HepG2 (cell line): ENCODE measurements at regions not wholly inside any gene's neighbourhood (a gene's known extent, or its start where the extent isn't known, plus 50 kb on each side); places are given as distances from the start of the nearest gene placed in this dataset.

Source experiments
- ATAC-seq: fragments of 200-7000 bp; cut with Tn5 transposase; 3 replicates; pipeline ENCODE4 v1.9.1; 2020; ENCODE audit warnings: mild to moderate bottlenecking, moderate library complexity
- BruUV-seq: library from RNA; stranded (reverse); fragments of 400-500 nt; replicated peaks from 2 replicates; lab custom pipeline; 2021; lab: Mats Ljungman, UMichigan
- CTCF ChIA-PET: fragments of 300-600 bp; formaldehyde crosslinking; extraction: SDS; loops from one replicate; lab custom pipeline; 2021; ENCODE audit warnings: low total read pairs, inconsistent platforms, low intra/inter-chr PET ratio; lab: Yijun Ruan, JAX
- POLR2A ChIA-PET: fragments of 350-600 bp; sonication (Branson Sonifier 250); formaldehyde crosslinking; loops from one replicate; lab custom pipeline; 2020; ENCODE audit warnings: antibody characterized with exemption, inconsistent platforms; lab: Yijun Ruan, JAX
- DNase-seq: peaks from one replicate; pipeline ENCODE4 v3.0.0-alpha.2; 2015; ENCODE audit warnings: low spot score
- FAIRE-seq: peaks from 3 replicates; lab custom pipeline; 2011; peaks lifted over from hg19 to GRCh38; lab: Jason Lieb, UNC
- H2AFZ ChIP-seq: one replicate; pipeline ENCODE4 v1.6.1; 2011; ENCODE audit warnings: low read length, inconsistent platforms
- H3K27ac ChIP-seq: fragments of 300-600 bp; 3 replicates; pipeline ENCODE4 v1.8.0; 2011; ENCODE audit warnings: mixed run types, mild to moderate bottlenecking, mixed read lengths, low read length, inconsistent platforms; ENCODE audit not compliant: insufficient read depth; ENCODE audit errors: extremely low read length
- H3K27me3 ChIP-seq, 2 experiments: fragments of 200-600 bp in 1 of 2; 2 replicates in 1 of 2; 3 replicates in 1 of 2; pipeline versions ENCODE4 v1.6.0 to v1.8.0; 2011; ENCODE audit warnings: low read length in 2 of 2, mild to moderate bottlenecking in 2 of 2, moderate library complexity in 2 of 2, inconsistent platforms in 1 of 2; ENCODE audit not compliant: insufficient read depth in 2 of 2, control insufficient read depth in 1 of 2
- H3K36me3 ChIP-seq, 2 experiments: fragments of 200-600 bp in 1 of 2; replicated peaks in 1 of 2; 2 replicates in 1 of 2; 3 replicates in 1 of 2; pipeline versions ENCODE4 v1.5.1 to v1.8.0; 2011; ENCODE audit warnings: low read length in 2 of 2, inconsistent platforms in 1 of 2; ENCODE audit not compliant: insufficient read depth in 2 of 2, control insufficient read depth in 1 of 2
- H3K4me1 ChIP-seq: 2 replicates; pipeline ENCODE4 v1.5.1; 2012; ENCODE audit warnings: low read length, inconsistent platforms; ENCODE audit not compliant: insufficient read depth
- H3K4me2 ChIP-seq: 2 replicates; pipeline ENCODE4 v1.6.0; 2011; ENCODE audit warnings: low read depth, low read length, inconsistent platforms
- H3K4me3 ChIP-seq, 3 experiments: fragments of 200-600 bp in 1 of 3; sonication (generic), shearing (Covaris generic) in 1 of 3; replicated peaks in 1 of 3; 2 replicates each; pipeline ENCODE4 v1.5.1; 2011 to 2016; ENCODE audit warnings: low read length in 3 of 3, inconsistent platforms in 2 of 3, low read depth in 2 of 3, mild to moderate bottlenecking in 2 of 3, control low read depth in 1 of 3, mixed read lengths in 1 of 3; ENCODE audit not compliant: insufficient read depth in 1 of 3
- H3K79me2 ChIP-seq: one replicate; pipeline ENCODE4 v1.6.1; 2011; ENCODE audit warnings: low read length, inconsistent platforms; ENCODE audit not compliant: insufficient read depth
- H3K9ac ChIP-seq: 2 replicates; pipeline ENCODE4 v1.6.0; 2011; ENCODE audit warnings: mild to moderate bottlenecking, low read depth, low read length, inconsistent platforms; ENCODE audit not compliant: insufficient read depth
- H3K9me3 ChIP-seq: 2 replicates; pipeline ENCODE4 v1.5.1; 2012; ENCODE audit warnings: mild to moderate bottlenecking, low read length
- H4K20me1 ChIP-seq: 2 replicates; pipeline ENCODE4 v1.6.0; 2011; ENCODE audit warnings: inconsistent platforms, mild to moderate bottlenecking, low read length, moderate library complexity; ENCODE audit not compliant: insufficient read depth
- ATM ChIP-seq: fragments of 450-650 bp; IDR thresholded peaks from 2 replicates; pipeline ENCODE4 v1.7.1; 2017; ENCODE audit warnings: mild to moderate bottlenecking, borderline replicate concordance
- CEBPB ChIP-seq: IDR thresholded peaks from 2 replicates; pipeline ENCODE4 v1.6.1; 2011; ENCODE audit warnings: low read depth, low read length, improper control_type of control experiment, borderline replicate concordance
- GATAD2A ChIP-seq: IDR thresholded peaks from 2 replicates; pipeline ENCODE4 v1.6.1; 2016
- GPBP1L1 ChIP-seq: sonication (generic); formaldehyde crosslinking; IDR thresholded peaks from 2 replicates; pipeline ENCODE4 v1.5.0; 2020; ENCODE audit warnings: mild to moderate bottlenecking, missing genetic modification reagents
- HDAC1 ChIP-seq: sonication (generic); formaldehyde crosslinking; IDR thresholded peaks from 2 replicates; pipeline ENCODE4 v1.5.1; 2020; ENCODE audit warnings: mild to moderate bottlenecking, missing genetic modification reagents
- IKZF1 ChIP-seq: fragments of 450-650 bp; IDR thresholded peaks from 2 replicates; pipeline ENCODE4 v1.7.1; 2016
- JUND ChIP-seq: sonication (generic); formaldehyde crosslinking; IDR thresholded peaks from 2 replicates; pipeline ENCODE4 v1.8.0; 2022; ENCODE audit warnings: mild to moderate bottlenecking, missing genetic modification reagents
- LCORL ChIP-seq, 2 experiments: fragments of 450-650 bp in 1 of 2; sonication (generic) in 1 of 2; formaldehyde crosslinking in 1 of 2; IDR thresholded peaks; 2 replicates each; pipeline versions ENCODE4 v1.5.0 to v1.6.1; 2017 to 2020; ENCODE audit warnings: antibody characterized with exemption in 1 of 2, missing genetic modification reagents in 1 of 2
- STAG1 ChIP-seq: sonication (generic); formaldehyde crosslinking; IDR thresholded peaks from 2 replicates; pipeline ENCODE4 v1.4.0; 2020; ENCODE audit warnings: missing genetic modification reagents
- TEAD3 ChIP-seq: optimal IDR thresholded peaks from 2 replicates; pipeline ENCODE3; 2016; ENCODE audit warnings: borderline replicate concordance
- ZFP36 ChIP-seq: fragments of 150-350 bp; IDR thresholded peaks from 2 replicates; pipeline ENCODE4 v1.6.1; 2018; ENCODE audit warnings: borderline replicate concordance, low read length, low read depth; ENCODE audit not compliant: partially characterized antibody
- ZNF251 ChIP-seq: sonication (generic); formaldehyde crosslinking; IDR thresholded peaks from 2 replicates; pipeline ENCODE4 v1.9.0; 2021; ENCODE audit warnings: mild to moderate bottlenecking, missing genetic modification reagents
- ZNF282 ChIP-seq: fragments of 450-650 bp; IDR thresholded peaks from 2 replicates; pipeline ENCODE4 v1.6.1; 2018; ENCODE audit not compliant: partially characterized antibody
- ZNF660 ChIP-seq: sonication (generic); formaldehyde crosslinking; IDR thresholded peaks from 2 replicates; pipeline ENCODE4 v1.5.1; 2020; ENCODE audit warnings: mild to moderate bottlenecking, low read depth, missing genetic modification reagents, borderline replicate concordance
- ZNF672 ChIP-seq: sonication (generic); formaldehyde crosslinking; IDR thresholded peaks from 2 replicates; pipeline ENCODE4 v1.8.1; 2022; ENCODE audit warnings: missing genetic modification reagents
- ZNF678 ChIP-seq: sonication (generic); formaldehyde crosslinking; IDR thresholded peaks from 2 replicates; pipeline ENCODE4 v1.4.0; 2020; ENCODE audit warnings: mild to moderate bottlenecking, missing genetic modification reagents
- ZNF709 ChIP-seq: sonication (generic); formaldehyde crosslinking; IDR thresholded peaks from 2 replicates; pipeline ENCODE4 v1.5.0; 2020; ENCODE audit warnings: mild to moderate bottlenecking, missing genetic modification reagents
- ZNF780A ChIP-seq: sonication (generic); formaldehyde crosslinking; IDR thresholded peaks from 2 replicates; pipeline ENCODE4 v1.8.0; 2022; ENCODE audit warnings: mild to moderate bottlenecking, missing genetic modification reagents, moderate library complexity
- WGBS: methylation state at CpG from one replicate; pipeline ENCODE4 v1.1.6; 2017; ENCODE audit warnings: low lambda C conversion rate; 5-methylcytosine and 5-hydroxymethylcytosine counted together
- in situ Hi-C: cut with HindIII; loops from 2 replicates; pipeline ENCODE4 v1.10.0; 2017; ENCODE audit warnings: low pct_unique_long_range_greater_than_20kb; ENCODE audit not compliant: extremely low pct_ligation_motif_present
- intact Hi-C: fragments of 100-400 bp; cut with micrococcal nuclease; formaldehyde crosslinking; loops from one replicate; pipeline ENCODE4 v1.10.0; 2022; ENCODE audit not compliant: unreplicated experiment
- TF ChIP-seq, protein P1 (sequence below): sonication (generic); formaldehyde crosslinking; IDR thresholded peaks from 2 replicates; pipeline ENCODE4 v1.5.0; 2020; ENCODE audit warnings: mild to moderate bottlenecking, missing genetic modification reagents, moderate library complexity
- TF ChIP-seq, protein P2 (sequence below): sonication (generic); formaldehyde crosslinking; IDR thresholded peaks from 2 replicates; pipeline ENCODE4 v1.4.0; 2020; ENCODE audit warnings: missing genetic modification reagents

DNA sequence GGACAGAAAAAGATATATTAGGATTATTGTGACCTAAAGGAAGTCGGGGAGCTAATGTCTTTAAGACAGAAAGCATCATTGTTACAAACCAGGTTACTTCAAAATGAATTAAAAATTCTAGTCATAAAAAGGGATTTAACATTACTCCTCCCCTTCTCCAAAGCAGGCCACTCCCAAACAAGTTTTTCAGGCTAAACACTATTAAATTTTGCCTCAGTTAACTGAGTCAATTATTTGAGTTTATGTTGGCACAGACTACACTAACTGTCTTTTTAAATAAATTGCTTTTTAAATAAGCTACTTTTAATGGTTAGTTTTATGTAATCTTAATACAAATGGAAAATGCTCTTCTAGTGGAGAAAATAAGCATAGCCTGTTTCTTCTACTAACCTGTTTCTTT, 395.0 kb upstream of the DUSP10 start:
- H3K4me3 ChIP-seq, result no peak overlapping the region
- DNase-seq (no peak), ATAC-seq (no peak), FAIRE-seq (no peak)
- no peak overlapping the region for H3K4me2 ChIP-seq
- no peak overlapping the region for H2AFZ ChIP-seq
- CTCF ChIA-PET, result no interaction called here
- POLR2A ChIA-PET, result no interaction called here
- no peaks in the 10 kb centered on the region for H3K9me3 ChIP-seq
- no peaks in the 10 kb centered on the region for H4K20me1 ChIP-seq
- TF ChIP-seq, protein P1, sequence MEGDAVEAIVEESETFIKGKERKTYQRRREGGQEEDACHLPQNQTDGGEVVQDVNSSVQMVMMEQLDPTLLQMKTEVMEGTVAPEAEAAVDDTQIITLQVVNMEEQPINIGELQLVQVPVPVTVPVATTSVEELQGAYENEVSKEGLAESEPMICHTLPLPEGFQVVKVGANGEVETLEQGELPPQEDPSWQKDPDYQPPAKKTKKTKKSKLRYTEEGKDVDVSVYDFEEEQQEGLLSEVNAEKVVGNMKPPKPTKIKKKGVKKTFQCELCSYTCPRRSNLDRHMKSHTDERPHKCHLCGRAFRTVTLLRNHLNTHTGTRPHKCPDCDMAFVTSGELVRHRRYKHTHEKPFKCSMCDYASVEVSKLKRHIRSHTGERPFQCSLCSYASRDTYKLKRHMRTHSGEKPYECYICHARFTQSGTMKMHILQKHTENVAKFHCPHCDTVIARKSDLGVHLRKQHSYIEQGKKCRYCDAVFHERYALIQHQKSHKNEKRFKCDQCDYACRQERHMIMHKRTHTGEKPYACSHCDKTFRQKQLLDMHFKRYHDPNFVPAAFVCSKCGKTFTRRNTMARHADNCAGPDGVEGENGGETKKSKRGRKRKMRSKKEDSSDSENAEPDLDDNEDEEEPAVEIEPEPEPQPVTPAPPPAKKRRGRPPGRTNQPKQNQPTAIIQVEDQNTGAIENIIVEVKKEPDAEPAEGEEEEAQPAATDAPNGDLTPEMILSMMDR (CRISPR knock-in tag), result no peak
- TF ChIP-seq ZFP36, result no peak
- no peaks in the 10 kb centered on the region for H3K36me3 ChIP-seq
- H3K27ac ChIP-seq, result no peak overlapping the region
- in situ Hi-C loops, result no loop called here
- intact Hi-C loops, result no loop called here
- H3K27me3 ChIP-seq, result no peaks in the 10 kb centered on the region
- H3K79me2 ChIP-seq, result no peaks in the 10 kb centered on the region
- no TSS peak for BruUV-seq
- H3K4me1 ChIP-seq, result no peaks in the 10 kb centered on the region
- H3K9ac ChIP-seq, result no peak overlapping the region
- WGBS, result 0% methylated on average over 1 of the region's 1 CpG

DNA sequence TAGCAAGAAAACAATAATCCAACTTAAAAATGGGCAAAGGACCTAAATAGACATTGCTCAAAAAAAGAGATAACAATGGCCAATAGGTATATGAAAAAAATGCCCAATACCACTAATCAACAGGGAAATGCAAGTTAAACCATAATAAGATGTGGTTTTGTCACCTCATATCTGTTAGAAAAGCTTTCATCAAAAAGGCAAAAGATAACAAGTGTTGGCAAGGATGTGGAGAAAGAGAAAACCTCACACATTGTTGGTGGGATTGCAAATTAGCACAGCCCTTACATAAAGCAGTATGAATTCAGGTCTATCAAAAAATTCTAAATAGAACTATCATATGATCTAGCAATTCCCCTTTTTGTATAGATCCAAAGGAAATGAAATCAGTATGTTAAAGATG, 387.2 kb upstream of the DUSP10 start:
- CTCF ChIA-PET, result no interaction called here
- POLR2A ChIA-PET, result no interaction called here
- H3K4me3 ChIP-seq, result no peak overlapping the region
- H3K4me1 ChIP-seq, result no peaks in the 10 kb centered on the region
- no peaks in the 10 kb centered on the region for H3K79me2 ChIP-seq
- H3K36me3 ChIP-seq, result no peaks in the 10 kb centered on the region
- ATAC-seq (no peak), DNase-seq (no peak), FAIRE-seq (no peak)
- intact Hi-C loops, result no loop called here
- no peak overlapping the region for H2AFZ ChIP-seq
- no peaks in the 10 kb centered on the region for H3K27me3 ChIP-seq
- no TSS peak for BruUV-seq
- in situ Hi-C loops, result no loop called here
- H3K27ac ChIP-seq, result no peak overlapping the region
- H3K9ac ChIP-seq, result no peak overlapping the region
- H3K9me3 ChIP-seq, result no peaks in the 10 kb centered on the region
- H3K4me2 ChIP-seq, result no peak overlapping the region
- H4K20me1 ChIP-seq, result no peaks in the 10 kb centered on the region
- TF ChIP-seq ZNF780A (CRISPR knock-in tag), result no peak
- TF ChIP-seq IKZF1, result no peak
- no peak for TF ChIP-seq CEBPB
- TF ChIP-seq ZNF678 (CRISPR knock-in tag), result no peak
- TF ChIP-seq HDAC1 (CRISPR knock-in tag), result no peak
- TF ChIP-seq ZNF251 (CRISPR knock-in tag), result no peak
- no peak for TF ChIP-seq ZNF709 (CRISPR knock-in tag)
- TF ChIP-seq ZNF282, result no peak
- TF ChIP-seq LCORL (IDR thresholded peaks at IDR 0.05), result no peak
- TF ChIP-seq LCORL (CRISPR knock-in tag; IDR thresholded peaks at IDR 0.05), result no peak
- no peak for TF ChIP-seq GPBP1L1
- TF ChIP-seq JUND (CRISPR knock-in tag), result no peak
- no peak for TF ChIP-seq ATM
- TF ChIP-seq, protein P2, sequence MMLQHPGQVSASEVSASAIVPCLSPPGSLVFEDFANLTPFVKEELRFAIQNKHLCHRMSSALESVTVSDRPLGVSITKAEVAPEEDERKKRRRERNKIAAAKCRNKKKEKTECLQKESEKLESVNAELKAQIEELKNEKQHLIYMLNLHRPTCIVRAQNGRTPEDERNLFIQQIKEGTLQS (CRISPR knock-in tag), result no peak
- no peak for TF ChIP-seq ZNF672 (CRISPR knock-in tag)
- no peak for TF ChIP-seq TEAD3 (CRISPR knock-in tag)
- no peak for TF ChIP-seq GATAD2A (CRISPR knock-in tag)
- TF ChIP-seq ZNF660, result no peak
- no peak for TF ChIP-seq STAG1 (CRISPR knock-in tag)
